ENCODE measurements at regions not wholly inside any gene's neighbourhood (a gene's known extent, or its start where the extent isn't known, plus 50 kb on each side); places are given as distances from the start of the nearest gene placed in this dataset.

- TF ChIP-seq CTCF (IDR thresholded peaks at IDR 0.05; ENCODE audit: low read length) (no peak), EZH2 (IDR thresholded peaks at IDR 0.05; ENCODE audit: borderline replicate concordance, low read length) (no peak)
These were observed 53.8 kb upstream of the STK17B start for GRCh38 chr2:196225213-196225612.

Data from OCI-LY1 (cell line).